ENCODE measurements at regions not wholly inside any gene's neighbourhood (a gene's known extent, or its start where the extent isn't known, plus 50 kb on each side); places are given as distances from the start of the nearest gene placed in this dataset.

DNA sequence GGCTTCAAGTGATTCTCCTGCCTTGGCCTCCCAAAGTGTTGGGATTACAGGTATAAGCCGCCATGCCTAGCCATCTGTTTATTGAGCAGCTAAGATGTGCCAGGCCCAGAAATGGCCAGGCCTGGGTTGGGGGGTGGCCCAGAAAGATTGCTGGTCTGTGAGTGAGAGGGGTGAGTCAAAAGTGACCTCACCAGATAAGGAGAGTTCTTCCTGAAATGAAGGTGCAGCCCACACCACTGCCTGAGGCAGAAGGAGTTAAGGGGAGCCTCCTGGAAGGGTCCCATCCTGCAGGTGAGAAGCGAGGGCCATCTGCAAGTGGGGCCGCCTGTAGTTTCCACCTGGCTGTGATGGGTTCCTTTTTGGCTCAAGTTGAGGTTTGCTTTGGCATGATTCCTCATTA, 96.9 kb upstream of the KLF4 start:
- Histone ChIP-seq H3K27ac (ENCODE audit: insufficient read depth, low read depth, low read length) (no peak overlapping the region), H3K9me3 (replicated peaks; ENCODE audit: control insufficient read depth, insufficient read depth, low read length) (no peaks in the 10 kb centered on the region), H4K20me1 (replicated peaks; ENCODE audit: control insufficient read depth, extremely low read depth, insufficient read depth, low read length) (no peaks in the 10 kb centered on the region), H3K4me3 (replicated peaks in 1 of 3; ENCODE audit: insufficient read depth in 1 of 3, low read depth in 1 of 3, low read length in 3 of 3) (no peak overlapping the region), H2AFZ (ENCODE audit: low read depth, low read length) (no peak overlapping the region), H3K36me3 (ENCODE audit: control insufficient read depth in 2 of 2, extremely low read depth in 1 of 2, insufficient read depth in 2 of 2, low read length in 2 of 2) (no peaks in the 10 kb centered on the region), H3K27me3 (ENCODE audit: control insufficient read depth in 2 of 2, insufficient read depth in 2 of 2, low read length in 2 of 2) (no peaks in the 10 kb centered on the region), H3K9me1 (replicated peaks; ENCODE audit: control insufficient read depth, extremely low read depth, insufficient read depth, low read length) (no peaks in the 10 kb centered on the region), H3K79me2 (ENCODE audit: control insufficient read depth, insufficient read depth, low read length) (no peaks in the 10 kb centered on the region), H3K4me1 (ENCODE audit: control insufficient read depth, extremely low read depth, insufficient read depth, low read length) (peaks cover 12% of the 10 kb centered on the region), H3K4me2 (ENCODE audit: insufficient read depth, low read length) (no peak overlapping the region), H3K9ac (replicated peaks; ENCODE audit: extremely low read depth, insufficient read depth, low read length) (no peak overlapping the region)
- ChIA-PET CTCF (no interaction called here), POLR2A (no interaction called here)
- no peak for FAIRE-seq
- dilution Hi-C loops (cut with MboI; ENCODE audit: extremely low pct_ligation_motif_present, low sequenced_read_pairs) (no loop called here), intact Hi-C loops (cut with micrococcal nuclease) (loop anchor here (2.0 to 5.0 kb wide), 2 partner anchors 96 to 166 kb away; no protein-coding TSS in a partner anchor)
- BruUV-seq (replicated peaks), result no TSS peak
- TF ChIP-seq POLR2A (IDR thresholded peaks at IDR 0.05; ENCODE audit: low read depth, low read length), result no peak
- TF ChIP-seq, protein P1, sequence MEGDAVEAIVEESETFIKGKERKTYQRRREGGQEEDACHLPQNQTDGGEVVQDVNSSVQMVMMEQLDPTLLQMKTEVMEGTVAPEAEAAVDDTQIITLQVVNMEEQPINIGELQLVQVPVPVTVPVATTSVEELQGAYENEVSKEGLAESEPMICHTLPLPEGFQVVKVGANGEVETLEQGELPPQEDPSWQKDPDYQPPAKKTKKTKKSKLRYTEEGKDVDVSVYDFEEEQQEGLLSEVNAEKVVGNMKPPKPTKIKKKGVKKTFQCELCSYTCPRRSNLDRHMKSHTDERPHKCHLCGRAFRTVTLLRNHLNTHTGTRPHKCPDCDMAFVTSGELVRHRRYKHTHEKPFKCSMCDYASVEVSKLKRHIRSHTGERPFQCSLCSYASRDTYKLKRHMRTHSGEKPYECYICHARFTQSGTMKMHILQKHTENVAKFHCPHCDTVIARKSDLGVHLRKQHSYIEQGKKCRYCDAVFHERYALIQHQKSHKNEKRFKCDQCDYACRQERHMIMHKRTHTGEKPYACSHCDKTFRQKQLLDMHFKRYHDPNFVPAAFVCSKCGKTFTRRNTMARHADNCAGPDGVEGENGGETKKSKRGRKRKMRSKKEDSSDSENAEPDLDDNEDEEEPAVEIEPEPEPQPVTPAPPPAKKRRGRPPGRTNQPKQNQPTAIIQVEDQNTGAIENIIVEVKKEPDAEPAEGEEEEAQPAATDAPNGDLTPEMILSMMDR (IDR thresholded peaks at IDR 0.05; ENCODE audit: extremely low read depth in 1 of 2, insufficient read depth in 1 of 2, low read depth in 1 of 2, low read length in 2 of 2), result no peak
- no peak for TF ChIP-seq EZH2 (IDR thresholded peaks at IDR 0.05; ENCODE audit: borderline replicate concordance, low read depth, low read length, severe bottlenecking)
- no peak for TF ChIP-seq JUN (IDR thresholded peaks at IDR 0.05; ENCODE audit: borderline replicate concordance, insufficient read depth, insufficient read length, low read depth)
- no peak for TF ChIP-seq FOS (IDR thresholded peaks at IDR 0.05; ENCODE audit: borderline replicate concordance, insufficient read depth, low read length)
- no peak for TF ChIP-seq MYC (IDR thresholded peaks at IDR 0.05; ENCODE audit: low read depth, low read length)
- no peak for DNase-seq (ENCODE audit: low read depth, low spot score)

DNA sequence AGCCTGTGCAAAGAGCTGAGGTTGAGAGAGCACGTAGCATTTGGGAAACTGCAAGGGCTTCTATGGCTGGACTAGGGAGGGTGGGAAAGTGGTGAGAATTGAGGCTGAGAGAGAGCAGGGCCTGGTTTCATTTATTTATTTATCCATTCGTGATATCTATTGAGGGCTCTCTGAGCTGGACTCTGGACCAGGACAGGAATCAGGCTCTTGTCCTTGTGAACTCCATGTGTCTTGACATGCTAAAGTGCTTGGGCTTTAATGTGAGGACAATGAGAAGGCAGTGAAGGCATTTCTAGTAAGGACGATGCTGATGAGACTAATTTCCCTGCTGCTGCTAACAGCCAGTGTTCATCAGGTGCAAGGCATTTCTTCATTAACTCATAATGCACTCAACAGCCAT, 95.9 kb upstream of the KLF4 start:
- Histone ChIP-seq H4K20me1 (replicated peaks; ENCODE audit: control insufficient read depth, extremely low read depth, insufficient read depth, low read length) (no peaks in the 10 kb centered on the region), H3K9ac (replicated peaks; ENCODE audit: extremely low read depth, insufficient read depth, low read length) (no peak overlapping the region), H2AFZ (ENCODE audit: low read depth, low read length) (no peak overlapping the region), H3K9me1 (replicated peaks; ENCODE audit: control insufficient read depth, extremely low read depth, insufficient read depth, low read length) (no peaks in the 10 kb centered on the region), H3K36me3 (ENCODE audit: control insufficient read depth in 2 of 2, extremely low read depth in 1 of 2, insufficient read depth in 2 of 2, low read length in 2 of 2) (no peaks in the 10 kb centered on the region), H3K4me3 (replicated peaks in 1 of 3; ENCODE audit: insufficient read depth in 1 of 3, low read depth in 1 of 3, low read length in 3 of 3) (no peak overlapping the region), H3K79me2 (ENCODE audit: control insufficient read depth, insufficient read depth, low read length) (no peaks in the 10 kb centered on the region), H3K27me3 (ENCODE audit: control insufficient read depth in 2 of 2, insufficient read depth in 2 of 2, low read length in 2 of 2) (no peaks in the 10 kb centered on the region), H3K9me3 (replicated peaks; ENCODE audit: control insufficient read depth, insufficient read depth, low read length) (no peaks in the 10 kb centered on the region), H3K27ac (ENCODE audit: insufficient read depth, low read depth, low read length) (no peak overlapping the region), H3K4me2 (ENCODE audit: insufficient read depth, low read length) (no peak overlapping the region), H3K4me1 (ENCODE audit: control insufficient read depth, extremely low read depth, insufficient read depth, low read length) (peaks cover 12% of the 10 kb centered on the region)
- ChIA-PET POLR2A (no interaction called here), CTCF (interaction anchor here (1.8 kb wide), 1 partner anchor 15 kb away, joined by 4 read pairs; no protein-coding TSS in a partner anchor)
- BruUV-seq (replicated peaks), result no TSS peak
- intact Hi-C loops (cut with micrococcal nuclease) (loop anchor here (5.0 kb wide), 1 partner anchor 167 kb away; no protein-coding TSS in a partner anchor), dilution Hi-C loops (cut with MboI; ENCODE audit: extremely low pct_ligation_motif_present, low sequenced_read_pairs) (no loop called here)
- TF ChIP-seq GATA2 (IDR thresholded peaks at IDR 0.05; ENCODE audit: insufficient read depth, insufficient read length, low read depth, low read length) (no peak), JUN (IDR thresholded peaks at IDR 0.05; ENCODE audit: borderline replicate concordance, insufficient read depth, insufficient read length, low read depth) (no peak), FOS (IDR thresholded peaks at IDR 0.05; ENCODE audit: borderline replicate concordance, insufficient read depth, low read length) (no peak), POLR2AphosphoS5 (IDR thresholded peaks at IDR 0.05; ENCODE audit: insufficient read depth, low read depth, low read length) (no peak), POLR2A (IDR thresholded peaks at IDR 0.05; ENCODE audit: low read depth, low read length) (no peak), EZH2 (IDR thresholded peaks at IDR 0.05; ENCODE audit: borderline replicate concordance, low read depth, low read length, severe bottlenecking) (no peak), MYC (IDR thresholded peaks at IDR 0.05; ENCODE audit: low read depth, low read length) (no peak)
- TF ChIP-seq, protein P2, sequence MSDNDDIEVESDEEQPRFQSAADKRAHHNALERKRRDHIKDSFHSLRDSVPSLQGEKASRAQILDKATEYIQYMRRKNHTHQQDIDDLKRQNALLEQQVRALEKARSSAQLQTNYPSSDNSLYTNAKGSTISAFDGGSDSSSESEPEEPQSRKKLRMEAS (IDR thresholded peaks at IDR 0.05; ENCODE audit: insufficient read depth, insufficient read length), result no peak
- TF ChIP-seq, protein P1 (IDR thresholded peaks at IDR 0.05; ENCODE audit: extremely low read depth in 1 of 2, insufficient read depth in 1 of 2, low read depth in 1 of 2, low read length in 2 of 2), result no peak
- DNase-seq (ENCODE audit: low read depth, low spot score) (no peak), FAIRE-seq (no peak)

Measured in endothelial cell of umbilical vein (primary cell).